Left renal cortex interstitium (tissue), 4 donors: ENCODE measurements at regions not wholly inside any gene's neighbourhood (a gene's known extent, or its start where the extent isn't known, plus 50 kb on each side); places are given as distances from the start of the nearest gene placed in this dataset.
"Not testable (repeated sequence)": the region's sequence is repeated elsewhere in the genome, so short reads cannot be mapped to it uniquely, and the experiment has no call there.

Experiments used
- DNase-seq, 4 donors: peaks; one replicate each; pipeline ENCODE4 v3.0.0-alpha.2; 2013; ENCODE audit warnings: low read depth in 4 of 4, low spot score in 2 of 4, missing footprints in 1 of 4

DNA sequence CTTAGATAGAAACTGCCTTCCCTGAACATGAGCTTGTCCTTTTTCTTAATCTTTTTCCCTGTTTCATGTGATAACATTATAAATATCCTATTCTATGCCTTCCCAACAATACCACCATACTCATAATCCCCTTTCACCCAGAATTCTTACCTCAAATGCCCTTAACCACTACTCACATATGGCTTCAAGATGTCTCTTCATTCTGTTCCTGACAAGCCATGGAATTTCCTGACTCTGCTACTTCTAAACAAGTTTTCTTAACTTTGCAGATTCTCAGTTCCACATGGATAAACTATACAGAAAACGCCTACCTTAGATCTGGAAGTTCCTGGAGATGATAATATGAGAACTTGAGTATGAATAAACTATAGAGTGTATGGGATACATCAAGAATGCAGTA lies 1217.8 kb downstream of the CDH8 start:
- DNase-seq: no peak

DNA sequence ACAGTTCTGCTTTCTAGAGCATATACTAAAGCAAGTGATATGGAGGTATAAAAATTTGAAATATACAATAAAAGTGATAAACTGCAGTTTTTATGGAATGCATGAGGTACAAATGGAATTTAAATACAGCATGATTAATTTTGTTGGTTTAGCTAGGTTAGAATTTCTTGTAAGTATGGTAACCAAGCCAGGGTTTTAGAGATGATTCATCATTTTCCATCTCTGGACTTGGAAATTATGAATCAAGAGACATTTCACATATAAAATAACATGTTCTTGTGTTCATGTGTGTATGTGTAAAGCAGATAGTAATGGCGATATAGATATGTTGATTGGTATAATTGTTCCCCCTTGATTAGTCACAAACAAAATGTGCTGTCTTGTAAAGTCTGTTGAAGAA lies 1219.8 kb downstream of the CDH8 start:
- no peak for DNase-seq

DNA sequence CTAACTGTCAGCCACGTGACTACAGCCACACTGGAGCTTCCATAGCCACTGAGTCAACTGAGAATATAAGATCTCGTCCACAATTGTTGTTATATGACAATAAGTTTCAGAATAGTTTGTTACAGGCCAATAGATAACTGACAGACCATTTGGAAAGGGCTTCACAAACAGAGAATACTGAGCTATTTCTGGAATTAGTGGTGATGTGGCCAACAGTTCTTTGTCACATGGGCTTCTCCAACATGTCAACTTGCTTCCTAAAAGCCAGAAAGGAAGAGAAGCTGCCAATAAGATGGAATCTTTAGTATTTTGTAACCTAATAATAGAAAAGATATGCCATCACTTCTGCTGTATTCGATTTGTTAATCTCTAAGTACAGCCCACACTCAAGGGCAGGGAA lies 1220.4 kb downstream of the CDH8 start:
- DNase-seq: no peak

DNA sequence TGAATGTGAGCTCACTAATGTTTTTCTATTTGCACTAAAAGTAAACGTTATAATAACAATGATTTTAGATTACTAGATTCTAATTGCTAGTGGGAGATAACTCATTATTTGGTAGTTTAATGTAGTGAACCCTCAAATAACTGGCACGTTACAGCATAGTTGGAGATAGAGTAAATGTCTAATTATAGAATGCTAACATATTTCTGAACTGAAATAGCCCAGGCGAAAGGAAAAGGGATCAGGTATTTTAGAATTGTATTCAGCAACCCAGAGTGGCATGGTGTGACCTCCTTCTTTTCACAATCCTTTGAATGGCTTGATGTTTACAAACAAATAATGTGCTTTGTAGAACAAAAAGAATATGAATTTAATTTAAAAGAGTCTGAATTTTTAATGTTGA lies 1221.2 kb downstream of the CDH8 start:
- no peak for DNase-seq

DNA sequence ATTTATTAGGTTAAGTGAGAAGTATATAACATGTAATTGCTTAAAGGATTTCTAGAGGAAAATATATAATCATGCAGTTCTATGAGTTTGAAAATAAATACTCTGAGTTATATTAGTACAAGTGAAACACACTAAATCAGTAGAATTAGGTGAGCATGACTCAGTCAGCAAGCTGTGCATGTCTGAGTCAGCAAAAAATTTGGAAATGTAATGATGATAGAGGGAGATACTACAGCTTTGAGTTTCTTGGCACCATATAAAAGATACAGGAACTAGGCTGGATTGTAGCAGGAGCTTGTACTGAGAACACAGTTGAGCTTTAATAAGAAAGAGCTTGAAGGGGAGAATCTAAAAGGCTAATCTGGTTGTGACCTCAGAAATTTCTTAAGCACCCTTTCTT lies 1224.6 kb downstream of the CDH8 start:
- no peak for DNase-seq

DNA sequence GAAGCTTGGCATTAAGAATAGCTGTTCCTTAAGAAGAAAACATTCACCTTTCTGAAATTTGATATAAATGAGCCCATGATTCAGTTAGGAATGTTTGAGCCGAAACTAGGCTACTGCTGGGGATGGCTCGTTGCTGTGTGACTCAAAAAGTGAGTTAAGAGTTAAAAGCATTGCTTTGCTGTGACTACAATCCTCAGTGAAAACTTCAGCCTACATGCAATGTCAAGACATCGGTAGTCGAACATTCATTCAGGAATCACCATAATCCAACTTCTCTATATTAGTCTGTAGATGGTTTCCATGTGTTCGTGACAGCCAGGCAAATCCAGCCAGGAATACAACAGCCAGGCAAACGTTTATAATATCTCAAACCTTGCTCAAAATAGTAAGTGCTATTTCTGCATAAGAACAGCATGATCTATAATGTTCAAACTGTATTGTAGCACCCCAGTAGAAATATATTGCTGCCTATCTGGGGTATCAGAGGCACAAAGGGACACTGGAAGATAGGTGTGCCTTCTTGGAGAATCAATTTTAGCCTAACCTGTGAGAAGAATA lies 1225.1 kb downstream of the CDH8 start:
- no peak for DNase-seq

DNA sequence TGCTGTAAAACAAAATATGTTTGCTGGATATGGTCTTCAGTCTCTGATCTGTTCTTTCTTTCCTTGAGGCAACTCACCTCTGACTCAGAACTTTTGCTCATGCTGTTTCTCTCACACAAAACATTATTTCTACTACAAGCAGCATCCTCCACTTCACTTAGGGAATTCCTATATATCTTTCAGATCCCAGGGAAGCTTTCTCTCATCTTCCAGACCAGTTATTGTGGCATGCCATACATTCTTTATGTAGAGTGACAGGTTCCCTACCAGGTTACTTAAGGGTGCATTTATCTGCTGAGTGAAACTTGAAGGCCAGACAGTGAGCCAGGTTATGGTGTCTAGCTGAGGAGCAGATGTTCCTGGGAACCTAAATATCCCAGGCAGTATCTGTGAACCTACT lies 1226.0 kb downstream of the CDH8 start:
- no peak for DNase-seq

DNA sequence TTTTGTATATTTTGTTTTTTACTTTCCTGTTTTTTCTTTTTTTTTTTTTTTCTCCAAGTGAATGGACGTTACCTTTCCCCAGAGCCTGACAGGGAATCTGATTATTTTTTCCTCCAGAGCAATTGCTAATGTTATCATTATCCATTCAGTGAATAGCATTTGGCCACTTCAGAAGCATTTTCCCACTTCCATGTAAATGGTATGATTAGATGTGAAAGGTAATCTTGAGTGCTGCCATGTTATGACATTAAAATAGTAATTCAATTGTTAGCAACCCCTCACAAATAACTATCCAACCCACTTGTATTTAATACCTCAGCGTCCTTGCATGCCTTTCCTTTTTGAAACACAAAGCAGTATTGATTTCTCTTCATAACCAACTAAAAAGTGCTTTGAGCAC lies 1243.8 kb downstream of the CDH8 start:
- DNase-seq: no peak

DNA sequence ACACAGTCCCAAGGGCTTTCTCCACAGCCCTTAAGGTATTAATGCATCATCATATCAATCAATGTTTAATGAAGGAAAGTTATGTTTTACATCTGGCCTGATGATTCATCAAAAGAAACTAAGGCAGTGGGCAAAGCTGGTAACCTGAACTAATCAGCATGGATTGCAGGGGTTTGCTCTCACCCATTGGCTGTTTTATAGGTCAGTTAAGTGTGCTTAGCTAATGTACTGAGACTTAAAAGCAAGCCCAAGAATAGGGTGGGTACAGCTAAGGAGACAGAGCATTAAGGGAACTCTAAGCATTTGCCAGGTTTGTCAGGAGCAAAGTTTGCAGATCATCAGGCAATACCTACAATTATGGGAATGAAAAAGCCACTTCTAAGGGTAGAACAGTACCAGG lies 1247.6 kb downstream of the CDH8 start:
- DNase-seq: no peak

DNA sequence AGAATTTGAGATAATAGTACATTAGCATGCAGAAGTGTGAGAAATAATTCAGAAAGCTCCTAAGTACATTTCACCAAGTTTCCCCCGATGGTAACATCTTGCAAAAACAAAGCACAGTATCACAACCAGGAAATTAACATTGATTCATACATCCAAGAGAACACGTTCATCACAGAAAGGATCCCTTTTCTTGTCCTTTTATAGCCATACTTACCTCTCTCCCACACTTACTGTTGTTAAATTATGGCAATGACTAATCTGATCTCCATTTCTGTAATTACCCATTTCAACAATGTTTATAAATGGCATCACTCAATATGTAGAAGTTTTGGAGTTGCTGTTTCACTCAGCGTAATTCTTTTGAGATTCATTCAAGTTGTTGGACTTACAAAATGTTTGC lies 1260.0 kb downstream of the CDH8 start:
- DNase-seq: no peak

DNA sequence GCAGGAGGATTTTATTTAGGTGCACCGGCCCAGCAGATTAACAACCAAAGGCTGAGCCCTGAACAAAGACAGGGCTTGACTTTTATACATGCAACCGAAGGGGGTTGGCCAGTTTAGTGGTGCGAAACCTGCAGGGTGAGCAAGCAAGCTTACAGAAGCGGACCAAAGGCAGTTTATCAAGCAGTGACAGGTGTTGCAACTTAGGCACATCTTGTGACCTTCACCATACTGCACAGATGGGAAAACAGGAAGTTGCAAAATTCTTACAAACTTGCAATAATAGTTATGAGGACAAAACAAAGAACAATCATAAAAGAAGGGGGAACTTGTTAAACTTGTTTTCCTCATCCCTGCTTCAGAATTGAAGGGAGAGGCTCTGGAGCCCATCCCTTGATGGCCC lies 1265.1 kb downstream of the CDH8 start:
- no peak for DNase-seq

DNA sequence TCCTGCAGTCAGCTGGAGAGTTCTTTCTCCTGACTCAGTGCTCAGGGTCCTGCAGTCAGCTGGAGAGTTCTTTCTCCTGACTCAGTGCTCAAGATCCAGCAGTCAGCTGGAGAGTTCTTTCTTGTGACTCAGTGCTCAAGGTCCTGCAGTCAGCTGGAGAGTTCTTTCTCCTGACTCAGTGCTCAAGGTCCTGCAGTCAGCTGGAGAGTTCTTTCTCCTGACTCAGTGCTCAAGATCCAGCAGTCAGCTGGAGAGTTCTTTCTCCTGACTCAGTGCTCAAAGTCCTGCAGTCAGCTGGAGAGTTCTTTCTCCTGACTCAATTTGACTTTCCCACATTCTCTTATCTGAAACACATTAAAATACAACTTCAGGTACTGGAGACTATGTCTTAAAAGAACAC lies 1265.9 kb downstream of the CDH8 start:
- not testable (repeated sequence) for DNase-seq

DNA sequence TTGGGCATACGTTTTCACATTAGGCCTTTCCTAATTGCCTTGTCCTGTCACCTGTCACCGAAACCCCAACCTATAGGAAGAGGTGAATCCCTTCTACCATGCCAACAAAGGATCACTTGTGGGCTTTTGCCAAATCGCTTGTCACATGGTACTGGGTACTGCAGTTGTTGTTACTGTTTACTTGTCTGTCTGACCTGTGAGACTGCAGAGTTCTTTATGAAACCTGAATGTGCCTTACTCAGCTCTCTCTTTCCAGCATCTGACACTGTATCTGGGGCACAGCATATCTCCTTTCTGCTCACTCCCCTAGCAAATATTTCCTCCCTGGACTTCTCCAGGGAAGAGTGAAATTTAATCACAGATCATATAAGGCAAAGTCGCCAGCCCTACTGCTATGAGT lies 1272.4 kb downstream of the CDH8 start:
- DNase-seq: peak in 1 of 4 donors; percentile 4

DNA sequence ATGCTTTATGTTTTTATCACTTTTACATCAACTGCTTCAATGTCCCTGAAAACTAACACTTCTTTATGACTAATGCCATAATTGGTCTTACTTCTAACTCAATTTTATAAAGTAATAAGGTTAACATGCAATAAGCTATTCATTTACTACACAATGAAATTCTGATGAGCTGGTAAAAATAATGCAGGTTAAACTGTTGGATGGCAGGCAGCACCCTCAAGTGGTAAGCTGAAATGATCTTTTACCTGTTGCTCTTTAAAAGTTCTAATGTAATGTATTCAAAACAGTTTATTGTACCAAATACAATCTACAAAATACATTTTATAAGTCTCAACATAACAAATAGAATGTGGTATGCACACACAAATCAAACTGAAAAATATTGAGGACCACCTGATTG lies 1280.3 kb downstream of the CDH8 start:
- DNase-seq: no peak

DNA sequence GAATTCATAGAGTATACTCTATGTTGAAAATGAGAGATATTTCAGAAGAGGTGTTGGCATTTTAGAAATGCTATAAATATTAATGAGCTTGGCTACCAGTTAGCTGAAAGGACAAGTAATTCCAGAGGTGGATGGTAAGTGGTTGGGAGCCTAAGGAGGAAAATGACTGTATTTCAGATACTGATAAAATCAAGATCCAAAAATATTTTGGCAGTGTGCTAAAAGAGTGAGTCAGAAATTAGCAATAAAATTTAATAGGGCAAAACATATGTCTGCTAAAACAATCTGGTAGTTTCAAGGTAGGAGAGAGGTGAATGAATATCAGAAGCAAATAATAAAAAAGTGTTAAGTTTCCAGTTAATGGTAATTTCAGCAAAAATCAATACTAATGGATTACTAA lies 1287.9 kb downstream of the CDH8 start:
- DNase-seq: no peak

DNA sequence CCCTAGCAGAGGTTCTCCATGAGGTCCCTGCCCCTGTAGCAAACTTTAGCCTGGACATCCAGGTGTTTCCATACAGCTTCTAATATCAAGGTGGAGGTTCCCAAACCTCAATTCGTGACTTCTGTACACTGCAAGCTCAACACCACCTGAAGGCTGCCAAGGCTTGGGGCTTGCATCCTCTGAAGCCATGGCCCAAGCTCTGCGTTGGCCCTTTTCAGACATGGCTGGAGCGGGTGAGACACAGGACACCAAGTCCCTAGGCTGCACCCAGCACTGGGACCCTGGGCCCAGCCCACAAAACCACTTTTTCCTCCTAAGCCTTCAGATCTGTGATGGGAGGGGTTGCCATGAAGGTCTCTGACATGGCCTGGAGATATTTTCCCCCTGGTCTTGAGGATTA lies 1292.0 kb downstream of the CDH8 start:
- DNase-seq: no peak

DNA sequence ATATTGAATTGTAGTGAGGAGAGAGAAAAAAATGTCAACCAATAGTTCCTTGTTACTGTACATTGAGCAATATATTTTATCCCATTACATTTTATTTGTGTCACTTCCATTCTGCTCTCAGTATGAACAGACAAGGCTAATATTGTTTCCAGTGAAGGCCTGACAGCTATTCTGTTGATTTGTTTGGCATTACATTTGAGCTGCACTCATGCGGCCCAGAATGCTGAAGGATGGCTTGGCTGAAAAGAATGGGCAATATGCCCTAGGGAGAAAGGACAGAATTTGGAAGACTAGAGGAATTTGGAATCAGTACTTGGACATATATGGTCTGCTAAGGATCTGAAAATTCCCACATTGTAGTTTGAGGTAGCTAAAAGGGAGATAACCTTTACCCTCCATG lies 1294.4 kb downstream of the CDH8 start:
- no peak for DNase-seq

DNA sequence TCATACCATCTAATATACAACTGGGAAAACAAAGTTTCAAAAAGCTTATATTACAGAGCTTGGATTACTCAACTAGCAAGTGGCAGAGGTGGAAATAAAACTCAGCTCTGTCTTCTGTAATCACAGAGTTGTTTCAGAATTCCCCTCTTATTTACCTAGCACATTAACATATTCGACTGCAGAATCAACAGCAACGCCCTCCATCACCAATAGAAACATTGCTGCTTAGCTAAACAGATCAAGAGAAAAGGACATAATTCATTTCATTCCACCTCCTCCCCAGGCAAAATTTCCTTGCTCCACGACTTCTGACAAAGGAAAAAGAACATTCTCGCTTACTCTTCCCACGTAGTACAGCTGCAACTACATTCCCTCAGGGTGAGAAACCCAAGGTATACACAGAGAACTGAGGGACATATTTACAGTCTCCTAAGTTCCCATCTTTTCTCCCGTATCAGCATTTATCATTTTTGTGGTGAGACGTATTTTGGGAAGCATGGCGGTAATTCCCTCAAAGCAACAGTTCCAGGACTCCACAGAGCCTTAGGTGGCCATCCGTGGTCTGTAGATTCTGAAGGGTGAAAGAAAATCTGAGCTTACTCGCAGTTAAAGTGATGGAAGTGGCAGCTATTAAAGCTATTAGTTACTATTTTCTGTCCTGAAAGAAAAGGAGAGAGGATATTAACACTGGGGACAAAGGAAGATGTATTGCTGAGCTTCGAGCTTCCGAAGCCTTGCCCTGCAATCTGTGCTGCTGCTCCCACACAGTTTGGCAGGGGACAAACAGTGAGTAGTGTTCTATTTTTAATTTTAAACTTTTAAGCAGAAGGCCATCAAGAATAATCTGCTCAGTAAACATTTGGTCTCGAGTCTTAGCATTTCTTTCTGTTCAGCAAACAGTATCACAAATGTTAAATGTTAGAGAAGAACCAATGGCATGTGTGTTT lies 1296.2 kb downstream of the CDH8 start:
- DNase-seq: peak in 1 of 4 donors; percentile 14

DNA sequence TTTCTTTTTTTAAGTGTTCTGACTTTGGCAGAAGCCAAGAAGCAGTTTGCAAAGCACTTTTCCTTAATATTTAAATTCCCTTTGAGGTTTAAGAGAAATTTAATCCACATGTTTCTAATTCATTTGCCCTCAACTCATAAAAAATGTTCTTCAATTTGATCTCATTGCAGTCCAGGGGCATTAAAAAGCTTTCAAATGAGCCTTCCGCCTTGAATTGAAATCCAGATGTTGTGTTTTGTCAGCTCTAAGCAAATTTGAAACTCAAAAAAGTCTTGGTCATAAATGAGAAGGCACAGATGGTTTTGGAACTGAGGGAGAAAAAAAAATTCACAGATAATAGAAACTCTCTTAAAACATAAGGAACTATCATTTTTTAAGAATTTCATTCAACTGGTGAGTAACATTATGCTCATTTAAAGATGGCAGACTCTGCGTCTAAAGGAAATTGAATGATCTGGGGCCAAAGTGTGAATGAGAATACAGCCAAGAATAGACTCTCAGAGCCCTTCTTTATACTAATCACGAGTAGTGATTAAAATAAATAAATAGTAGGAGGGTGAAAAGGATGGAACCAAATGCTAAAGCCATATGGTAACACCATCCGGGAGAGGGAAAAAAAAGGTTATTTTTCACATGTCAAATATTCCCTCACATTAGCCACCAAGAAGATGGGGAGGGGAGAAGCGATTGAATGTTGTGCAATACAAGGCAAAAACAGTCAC lies 1304.7 kb downstream of the CDH8 start:
- no peak for DNase-seq

DNA sequence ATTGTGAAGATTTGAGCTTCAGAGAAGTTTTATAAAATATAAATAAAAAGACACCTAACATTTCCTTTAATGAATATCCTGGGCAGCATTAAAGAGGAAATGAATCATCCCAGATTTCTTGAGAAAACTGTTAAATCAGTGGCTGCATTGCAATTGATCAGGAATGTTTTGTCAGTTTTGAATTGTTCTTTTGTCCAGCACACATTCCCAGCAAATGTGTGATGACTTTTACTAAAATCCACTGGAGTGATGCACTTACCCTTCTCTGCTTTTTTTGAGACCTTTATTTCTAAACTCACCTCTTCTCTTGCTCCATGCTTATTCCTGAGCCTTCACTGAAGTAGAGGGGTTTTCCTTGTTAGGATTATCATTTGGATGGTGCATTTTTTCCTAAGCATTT lies 1307.2 kb downstream of the CDH8 start:
- no peak for DNase-seq

DNA sequence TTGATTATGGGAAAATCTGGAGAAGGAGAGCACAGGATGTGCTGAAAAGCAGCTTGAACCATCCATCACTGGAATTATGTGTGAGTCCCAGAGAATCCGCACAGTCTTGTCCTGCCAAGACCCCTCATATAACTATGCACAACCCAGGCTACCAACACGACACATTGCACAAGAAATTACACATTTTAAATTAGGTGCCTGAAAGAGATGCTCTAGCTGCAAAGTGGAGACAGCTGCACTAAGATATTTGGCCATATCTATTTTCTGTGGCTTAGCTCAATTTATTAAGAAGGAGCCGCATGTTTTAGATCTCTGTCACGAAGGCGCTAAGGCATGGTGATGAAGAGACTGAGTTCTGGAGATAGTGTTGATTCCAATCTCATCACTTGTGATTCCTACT lies 1308.4 kb downstream of the CDH8 start:
- DNase-seq: no peak

DNA sequence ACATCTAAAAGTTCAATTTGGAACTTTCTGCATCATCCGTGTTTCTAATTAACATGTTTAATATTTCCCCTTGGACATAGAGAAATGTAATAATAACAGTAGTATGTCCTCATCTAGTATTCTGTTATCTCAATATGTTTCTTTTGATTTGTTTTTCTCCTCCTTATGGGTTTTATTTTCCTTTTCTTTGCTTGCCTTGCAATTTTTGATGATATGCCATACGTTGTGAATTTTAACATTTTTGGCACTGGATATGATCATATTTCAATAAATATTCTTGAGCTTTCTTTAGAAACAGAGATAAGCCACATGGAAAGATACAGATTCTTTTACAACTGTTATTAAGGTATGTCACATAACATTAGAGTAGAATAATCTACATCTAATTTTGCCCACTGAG lies 1316.2 kb downstream of the CDH8 start:
- no peak for DNase-seq
